Prostate gland (tissue), 2 donors: ENCODE measurements at regions not wholly inside any gene's neighbourhood (a gene's known extent, or its start where the extent isn't known, plus 50 kb on each side); places are given as distances from the start of the nearest gene placed in this dataset.

Source experiments
- CTCF ChIP-seq, 4 experiments: fragments of 200-600 bp in 2 of 4; fragments of 450-650 bp in 2 of 4; sonication (generic) in 2 of 4; IDR thresholded peaks; 1 replicate in 3 of 4; 2 replicates in 1 of 4; pipeline ENCODE4 v1.5.1; 2016 to 2019; ENCODE audit warnings: antibody characterized with exemption in 4 of 4, mild to moderate bottlenecking in 2 of 4, moderate library complexity in 2 of 4
- POLR2A ChIP-seq: fragments of 450-650 bp; IDR thresholded peaks from one replicate; pipeline ENCODE4 v1.6.1; 2016; ENCODE audit warnings: antibody characterized with exemption, mild to moderate bottlenecking

- TF ChIP-seq CTCF (IDR thresholded peaks at IDR 0.05) (no peak), POLR2A (no peak)
Measured at GRCh38 chr5:68822796-68823195, 271.0 kb upstream of the SLC30A5 start.
